GM21390 (cell line): ENCODE measurements at regions not wholly inside any gene's neighbourhood (a gene's known extent, or its start where the extent isn't known, plus 50 kb on each side); places are given as distances from the start of the nearest gene placed in this dataset.

Experiments
- ATAC-seq: cut with Tn5 transposase; IDR thresholded peaks from one replicate; pipeline ENCODE4 v1.9.1; 2021; ENCODE audit not compliant: unreplicated experiment

DNA sequence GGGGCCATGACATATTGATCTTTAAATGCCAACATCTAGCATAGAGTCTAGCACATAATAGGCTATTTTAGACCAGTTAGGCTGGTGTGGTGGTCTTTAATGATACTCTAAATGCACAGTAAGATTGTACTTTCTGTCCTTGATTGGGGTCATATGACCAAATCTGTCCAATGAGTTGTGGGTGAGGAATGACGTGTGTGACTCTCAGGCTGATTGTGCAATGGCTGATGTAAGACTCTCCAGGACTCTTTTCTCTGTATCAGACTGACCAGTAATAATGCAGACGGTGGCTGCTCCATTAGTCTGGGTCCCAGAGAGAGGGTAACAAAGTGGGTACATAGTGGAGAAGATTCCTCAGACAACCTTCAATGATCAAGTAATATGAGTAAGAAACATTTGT is 541.6 kb upstream of the CAMK1G start:
- ATAC-seq, result no peak

DNA sequence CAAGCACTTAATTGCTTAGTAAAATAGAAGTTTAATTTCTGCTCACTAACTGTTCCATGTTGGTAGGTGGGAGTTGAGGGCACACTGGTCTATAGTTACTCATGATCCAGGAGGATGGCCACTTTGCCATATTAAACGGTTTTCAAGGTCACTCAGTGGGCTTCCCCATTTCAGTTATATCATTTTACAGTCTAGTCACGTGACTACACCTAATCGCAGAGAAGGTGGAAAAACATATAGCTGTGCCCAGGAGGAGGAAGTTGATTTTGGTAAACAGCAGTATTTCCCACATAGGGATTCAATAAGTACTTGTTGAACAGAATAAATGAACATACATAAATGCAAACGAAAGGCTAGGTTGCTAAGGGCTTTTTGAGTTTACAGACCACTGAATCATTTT is 541.1 kb upstream of the CAMK1G start:
- ATAC-seq, result no peak

DNA sequence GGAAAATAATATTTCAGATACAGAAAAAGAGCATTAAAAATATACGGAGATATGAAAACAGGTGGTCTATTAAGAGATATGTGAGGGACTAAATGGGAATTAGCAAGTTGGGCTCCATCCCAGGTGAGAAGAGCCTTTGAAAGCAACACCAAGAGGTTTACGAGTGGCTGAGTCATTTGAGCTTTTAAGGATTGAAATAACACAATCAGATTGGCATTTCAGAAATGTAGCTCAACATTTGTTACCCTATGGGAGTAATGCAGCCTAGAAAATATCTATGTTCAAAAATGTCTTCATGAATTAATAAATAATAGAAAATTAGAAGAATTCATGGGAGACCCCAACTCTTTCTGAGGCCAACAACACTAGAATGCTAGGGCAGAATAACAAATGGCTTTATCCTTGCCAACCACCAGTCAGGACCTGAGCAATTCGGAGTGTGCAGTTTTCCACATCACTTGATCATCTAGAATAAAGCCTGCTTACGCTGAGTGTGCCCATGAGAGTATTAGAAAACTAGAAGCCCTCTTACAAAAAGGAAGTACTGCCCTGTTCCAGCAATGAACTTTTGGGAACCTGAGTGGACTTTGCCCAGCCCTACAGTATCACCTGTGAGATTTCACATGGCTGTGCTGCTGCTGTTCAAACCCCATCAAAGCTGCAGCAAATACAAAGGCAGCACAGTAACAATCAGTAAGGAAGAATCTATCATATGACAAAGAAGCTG is 538.0 kb upstream of the CAMK1G start:
- no peak for ATAC-seq

DNA sequence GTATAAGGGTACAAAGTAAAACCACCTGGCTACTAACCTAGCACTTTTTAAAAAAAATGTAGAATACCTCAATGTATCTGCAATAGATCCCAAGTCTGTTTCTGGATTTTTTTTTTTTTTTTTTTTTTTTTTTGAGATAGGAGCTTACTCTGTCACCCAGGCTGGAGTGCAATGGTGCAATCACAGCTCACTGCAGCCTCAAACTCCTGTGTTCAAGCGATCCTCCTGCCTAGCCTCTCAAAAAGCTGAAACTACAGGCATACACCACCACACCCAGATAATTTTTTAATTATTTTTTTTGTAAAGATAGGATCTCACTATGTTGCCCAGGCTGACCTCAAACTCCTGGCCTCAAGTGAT is 537.5 kb upstream of the CAMK1G start:
- no peak for ATAC-seq

DNA sequence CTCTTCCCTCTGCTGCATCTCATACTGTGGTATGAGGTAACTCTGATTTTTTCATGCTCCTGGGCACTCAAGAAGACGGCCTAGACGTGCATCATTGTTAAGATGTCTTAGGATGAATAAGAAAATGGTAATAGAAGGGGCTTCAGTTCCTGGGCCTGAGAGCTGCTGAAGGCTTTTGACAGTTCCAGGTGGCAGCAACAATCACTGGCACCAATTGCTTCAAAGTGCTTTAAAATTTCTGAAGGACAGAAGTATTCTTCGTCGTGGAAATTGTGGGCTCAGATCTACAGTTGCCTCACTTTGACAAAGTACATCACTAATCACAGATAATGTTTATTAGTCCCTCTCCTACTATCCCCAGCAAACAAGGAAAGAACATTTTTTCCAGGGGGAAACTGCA is 536.6 kb upstream of the CAMK1G start:
- no peak for ATAC-seq

DNA sequence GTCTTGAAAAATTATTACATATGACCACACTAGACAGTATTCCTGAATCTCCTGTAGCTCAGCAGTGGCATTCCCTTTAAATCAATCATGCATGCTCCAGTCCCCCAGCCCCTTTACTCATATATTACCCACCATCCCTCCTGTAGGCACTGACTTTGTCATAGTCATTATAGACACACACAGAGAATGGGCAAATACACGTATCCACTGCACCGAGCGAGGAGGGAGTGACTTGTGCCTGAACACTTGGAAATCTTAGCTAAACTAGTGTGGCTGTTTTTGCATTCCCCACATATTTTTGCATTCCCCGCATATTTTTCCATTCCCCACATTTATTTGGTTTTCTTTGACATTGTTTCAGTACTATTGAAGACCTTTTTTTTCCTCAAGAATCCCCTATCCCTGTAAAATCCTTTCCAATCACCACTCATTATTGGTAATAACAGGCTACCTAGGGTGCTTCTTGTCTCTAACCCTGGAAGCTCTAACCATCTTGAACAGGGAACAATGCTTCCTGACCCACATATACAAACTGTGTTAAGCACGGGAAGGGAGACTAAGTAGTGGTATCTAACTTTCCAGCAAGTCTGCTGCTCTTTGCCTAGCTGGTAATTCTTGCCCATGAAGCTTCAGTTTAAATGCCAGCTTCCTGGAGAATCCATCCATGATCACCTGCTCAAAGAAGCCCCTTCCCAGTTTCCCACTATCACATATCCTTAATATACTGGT is 534.4 kb upstream of the CAMK1G start:
- ATAC-seq, result no peak

DNA sequence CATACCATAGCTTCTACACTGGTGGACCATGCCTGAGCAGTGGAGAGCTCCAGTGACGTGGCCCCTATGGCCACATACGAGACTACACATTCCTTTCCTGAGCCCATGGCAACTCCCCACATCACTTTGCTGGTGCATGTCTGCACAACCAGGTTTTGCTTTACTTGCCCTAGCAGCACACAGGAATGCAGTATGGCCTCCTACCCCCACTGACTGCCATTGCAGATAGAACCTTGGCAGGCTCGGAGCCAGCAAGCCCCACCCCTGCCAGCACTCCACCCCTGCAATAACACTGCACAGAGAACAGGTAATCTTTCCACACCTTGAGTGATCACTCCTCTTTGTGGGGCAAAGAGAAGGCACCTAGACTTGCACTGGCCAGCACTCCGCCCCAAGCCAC is 531.9 kb upstream of the CAMK1G start:
- no peak for ATAC-seq

DNA sequence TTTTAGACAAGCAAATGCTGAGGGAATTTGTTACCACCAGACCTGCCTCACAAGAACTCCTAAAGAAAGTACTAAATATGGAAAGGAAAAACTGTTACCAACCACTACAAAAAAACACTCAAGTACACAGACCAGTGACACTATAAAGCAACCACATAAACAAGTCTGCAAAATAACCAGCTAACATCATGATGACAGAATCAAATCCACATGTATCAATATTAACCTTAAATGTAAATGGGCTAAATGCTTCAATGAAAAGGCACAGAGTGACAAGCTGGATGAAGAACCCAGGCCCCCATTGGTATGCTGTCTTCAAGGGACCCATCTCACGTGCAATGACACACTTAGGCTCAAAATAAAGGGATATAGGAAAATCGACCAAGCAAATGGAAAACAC is 529.9 kb upstream of the CAMK1G start:
- no peak for ATAC-seq

DNA sequence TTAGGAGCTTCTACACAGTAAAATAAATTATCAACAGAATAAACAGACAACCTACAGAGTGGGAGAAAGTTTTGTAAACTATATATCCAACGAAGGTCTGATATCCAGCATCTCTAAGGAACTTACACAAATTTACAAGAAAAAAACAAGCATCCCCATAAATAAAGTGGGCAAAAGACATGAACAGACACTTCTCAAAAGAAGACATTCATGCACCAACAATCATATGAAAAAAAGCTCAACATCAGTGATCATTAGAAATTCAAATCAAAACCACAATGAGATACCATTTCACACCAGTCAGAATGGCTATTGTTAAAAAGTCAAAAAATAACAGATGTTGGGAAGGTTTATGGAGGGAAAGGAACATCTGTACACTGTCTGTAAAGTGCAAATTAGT is 526.4 kb upstream of the CAMK1G start:
- no peak for ATAC-seq

DNA sequence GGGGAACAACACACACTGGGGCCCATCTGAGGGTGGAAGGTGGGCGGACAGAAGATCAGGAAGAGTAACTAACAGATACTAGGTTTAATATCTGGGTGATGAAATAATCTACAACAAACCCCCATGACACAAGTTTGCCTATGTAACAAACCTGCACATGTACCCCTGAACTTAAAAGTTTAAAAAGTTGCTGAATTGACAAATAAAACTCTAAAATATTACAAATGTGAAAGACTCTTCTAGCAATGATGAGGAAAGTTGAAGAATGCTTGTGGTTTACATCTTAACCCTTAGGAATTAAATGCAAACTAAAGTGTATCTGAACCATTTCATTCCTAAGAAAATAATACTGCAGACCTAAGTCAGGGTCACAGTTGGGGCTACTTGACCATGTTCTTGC is 525.6 kb upstream of the CAMK1G start:
- no peak for ATAC-seq

DNA sequence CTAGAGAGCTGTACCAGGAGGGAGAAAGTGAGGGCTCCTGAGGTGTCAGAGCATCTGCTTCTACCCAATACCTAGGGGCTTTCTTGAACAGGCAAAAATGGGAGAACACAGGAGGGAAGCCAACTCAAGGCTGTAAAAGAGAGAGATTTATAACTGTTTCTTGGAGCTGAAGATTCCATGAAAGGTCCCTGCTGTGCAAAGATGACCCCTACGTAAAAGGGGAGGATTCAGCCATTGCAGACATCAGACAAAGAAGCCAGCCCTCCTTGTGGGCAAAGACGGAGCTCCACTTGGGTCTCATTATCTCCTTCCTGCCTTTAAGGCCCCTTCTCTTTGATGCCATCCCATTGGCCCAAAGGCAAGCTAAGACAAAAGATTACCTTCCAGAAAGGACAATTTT is 524.1 kb upstream of the CAMK1G start:
- no peak for ATAC-seq

DNA sequence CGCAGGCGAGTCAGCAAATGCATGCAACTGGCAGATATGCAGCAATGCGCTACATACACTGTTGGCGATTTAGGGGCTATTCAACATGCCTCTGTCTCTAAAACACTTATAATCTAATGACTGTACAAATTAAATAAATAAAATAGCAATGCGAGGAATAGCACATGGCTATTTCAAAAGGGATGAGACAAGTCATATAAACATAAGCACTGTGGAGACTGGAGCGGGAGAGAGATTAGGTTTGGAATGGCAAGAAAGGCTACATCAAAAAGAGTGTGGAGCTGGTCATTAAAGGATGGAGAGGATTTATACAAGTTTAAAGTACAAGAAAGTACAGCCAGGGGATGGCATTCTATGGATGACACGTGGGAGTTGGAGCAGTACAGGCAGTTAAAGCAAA is 523.5 kb upstream of the CAMK1G start:
- no peak for ATAC-seq

DNA sequence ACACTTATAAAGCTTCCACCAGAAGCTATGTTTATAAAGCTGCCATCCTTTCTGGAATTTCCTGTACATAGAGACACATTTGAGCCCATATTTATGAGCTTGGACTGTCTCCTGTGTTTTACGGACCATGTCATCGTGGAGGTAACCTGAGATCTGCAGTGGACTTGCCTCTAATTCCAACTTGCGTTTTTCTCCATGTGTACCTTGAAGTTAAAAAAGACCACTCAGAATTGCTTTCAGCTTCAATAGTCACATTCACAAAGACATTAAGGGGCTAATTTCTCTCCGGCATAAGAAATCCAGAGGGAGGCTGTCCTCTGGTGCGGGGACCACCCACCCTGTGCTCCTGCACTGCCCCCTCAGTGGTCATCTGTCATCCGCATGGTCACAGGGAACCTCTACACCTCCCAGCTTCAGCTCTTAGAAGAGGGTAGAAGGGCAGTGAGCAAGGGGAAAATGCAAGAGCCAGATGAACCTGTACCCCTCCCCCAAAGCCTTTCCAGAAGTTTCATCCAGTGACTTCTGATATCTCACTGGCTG is 521.4 kb upstream of the CAMK1G start:
- ATAC-seq, result no peak

DNA sequence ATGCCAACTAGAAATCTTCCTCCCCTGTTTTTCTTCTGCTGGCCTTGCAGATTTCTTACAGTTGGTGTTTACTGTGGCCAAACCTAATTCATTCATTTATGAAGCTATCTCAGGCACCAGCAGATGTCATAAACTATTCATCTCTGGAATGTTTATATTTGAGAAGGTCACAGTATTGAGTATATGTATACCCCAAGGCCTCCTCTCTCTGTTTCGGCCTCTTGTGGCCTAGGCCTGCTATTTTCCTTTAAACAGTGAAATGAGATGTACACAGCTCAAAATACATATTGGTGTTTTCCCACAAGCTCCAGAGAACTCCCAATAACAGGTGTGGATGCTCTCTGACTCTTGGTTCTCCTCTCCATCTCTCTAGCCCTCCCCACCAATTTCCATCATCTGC is 520.7 kb upstream of the CAMK1G start:
- ATAC-seq, result peak; percentile 63

DNA sequence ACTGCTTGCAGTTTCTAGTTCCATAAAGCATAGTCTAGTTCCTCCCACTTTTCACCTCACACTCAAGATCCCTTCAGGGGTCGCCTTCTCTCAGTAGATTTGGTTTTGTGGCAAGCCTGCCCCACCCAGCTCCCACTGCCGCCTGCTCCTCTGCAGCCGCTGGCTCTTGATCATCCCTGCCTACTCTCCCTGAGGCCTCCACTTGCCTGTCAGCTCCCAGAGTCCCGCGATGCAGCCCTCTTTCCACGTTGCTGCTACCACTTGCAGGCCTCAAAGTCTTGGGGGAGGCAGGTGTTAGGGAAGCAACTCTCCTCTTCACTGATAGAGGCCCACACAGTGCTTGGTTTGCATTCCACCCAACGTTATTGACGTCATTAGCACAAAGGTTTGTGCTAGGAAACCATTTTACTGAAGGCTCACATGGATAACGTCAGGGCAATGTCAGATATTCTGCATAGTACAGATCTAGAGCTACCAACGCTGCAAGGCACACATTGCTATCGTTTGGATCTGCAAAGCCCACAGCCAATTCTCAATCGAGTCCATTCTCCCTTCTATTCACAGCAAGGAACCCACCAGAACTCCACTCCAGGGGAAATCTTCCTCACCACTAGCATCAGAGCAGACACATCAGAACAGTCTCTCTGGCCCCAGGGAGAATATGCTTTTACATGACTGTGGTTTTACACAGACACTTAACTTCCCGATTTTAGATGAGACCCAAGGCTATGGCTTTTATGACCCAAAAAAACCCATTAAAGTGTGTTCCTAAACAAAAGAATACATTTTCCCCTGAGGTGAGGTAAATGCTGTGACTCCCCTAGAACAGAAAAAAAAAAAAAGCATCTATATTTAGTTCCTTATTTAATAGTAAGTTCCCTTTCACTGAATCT is 519.5 kb upstream of the CAMK1G start:
- ATAC-seq, result no peak

DNA sequence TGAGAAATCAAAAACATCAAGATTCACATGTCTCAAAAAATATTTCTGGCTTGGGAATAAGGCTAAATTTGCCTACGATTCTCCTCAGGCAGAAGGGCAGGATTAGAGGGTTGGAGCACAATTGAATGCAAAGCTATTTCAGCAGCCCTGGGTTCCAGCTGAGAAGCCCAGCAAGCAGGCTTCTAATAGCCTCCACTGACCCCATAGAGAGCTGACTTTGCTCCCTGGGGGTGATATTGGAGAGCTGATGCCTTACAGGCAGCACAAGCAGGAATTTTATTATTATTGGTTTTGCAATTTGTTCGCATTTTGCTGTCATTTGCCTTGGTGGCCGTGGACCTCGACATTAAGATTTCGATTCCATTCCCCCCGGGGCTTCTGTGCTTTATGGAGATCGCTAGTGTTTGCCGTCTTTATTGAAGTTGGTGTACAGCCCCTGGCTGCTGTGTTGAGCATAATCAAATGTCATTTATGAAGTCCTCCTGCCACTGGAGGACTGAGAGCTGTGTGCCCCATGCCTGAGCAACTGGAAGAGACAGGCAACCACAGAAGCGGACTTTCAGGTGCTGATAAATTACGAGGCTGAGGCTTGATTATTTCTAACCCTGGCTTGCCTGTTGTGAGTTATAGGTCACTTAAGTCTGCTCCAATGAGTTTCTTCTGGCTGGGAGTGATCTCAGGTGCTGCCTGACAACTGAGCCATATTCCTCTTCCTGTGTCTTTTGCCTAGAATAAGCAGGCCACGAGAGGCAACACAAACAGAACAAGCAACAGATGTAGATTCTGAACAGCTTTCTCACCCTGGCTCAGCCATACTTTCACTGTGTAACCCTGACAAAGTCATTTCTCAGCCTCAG is 518.4 kb upstream of the CAMK1G start:
- ATAC-seq, result no peak

DNA sequence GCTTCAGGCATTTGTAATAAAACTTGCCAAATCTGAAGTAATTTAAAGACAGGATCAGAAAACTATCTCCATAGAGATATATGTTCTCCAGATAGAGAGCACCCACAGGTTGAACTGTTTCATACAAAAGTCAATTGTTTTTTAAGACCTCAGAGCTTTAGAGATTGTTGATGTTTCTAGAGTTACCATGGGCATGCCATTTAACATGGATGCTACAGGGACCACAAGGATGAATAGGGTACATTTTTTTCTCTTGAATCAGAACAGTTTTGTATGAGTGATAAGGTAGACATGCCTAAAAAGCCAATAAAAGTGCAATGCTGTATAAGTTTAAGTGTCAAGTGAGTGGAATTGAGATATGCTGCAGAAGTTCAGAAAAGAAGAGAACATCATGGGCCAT is 511.0 kb upstream of the CAMK1G start:
- ATAC-seq, result no peak

DNA sequence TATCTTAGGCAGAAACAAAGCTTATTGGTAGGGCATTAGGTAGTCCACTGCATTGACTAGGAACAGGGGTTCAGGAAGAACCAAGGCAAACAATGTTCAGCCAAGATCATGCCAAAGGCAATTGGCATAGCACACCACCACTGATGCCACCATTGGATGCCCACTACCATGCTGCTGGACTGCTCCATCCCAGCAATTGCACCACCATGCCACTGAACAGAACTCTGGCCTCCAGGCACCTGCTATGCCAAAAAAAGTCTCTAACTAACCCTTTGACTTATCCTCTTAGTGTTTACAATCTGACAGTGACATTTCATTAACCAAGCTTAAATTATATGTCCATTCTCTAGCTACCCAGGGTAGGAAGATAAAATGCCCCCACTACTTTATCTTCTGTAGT is 509.6 kb upstream of the CAMK1G start:
- ATAC-seq, result no peak

DNA sequence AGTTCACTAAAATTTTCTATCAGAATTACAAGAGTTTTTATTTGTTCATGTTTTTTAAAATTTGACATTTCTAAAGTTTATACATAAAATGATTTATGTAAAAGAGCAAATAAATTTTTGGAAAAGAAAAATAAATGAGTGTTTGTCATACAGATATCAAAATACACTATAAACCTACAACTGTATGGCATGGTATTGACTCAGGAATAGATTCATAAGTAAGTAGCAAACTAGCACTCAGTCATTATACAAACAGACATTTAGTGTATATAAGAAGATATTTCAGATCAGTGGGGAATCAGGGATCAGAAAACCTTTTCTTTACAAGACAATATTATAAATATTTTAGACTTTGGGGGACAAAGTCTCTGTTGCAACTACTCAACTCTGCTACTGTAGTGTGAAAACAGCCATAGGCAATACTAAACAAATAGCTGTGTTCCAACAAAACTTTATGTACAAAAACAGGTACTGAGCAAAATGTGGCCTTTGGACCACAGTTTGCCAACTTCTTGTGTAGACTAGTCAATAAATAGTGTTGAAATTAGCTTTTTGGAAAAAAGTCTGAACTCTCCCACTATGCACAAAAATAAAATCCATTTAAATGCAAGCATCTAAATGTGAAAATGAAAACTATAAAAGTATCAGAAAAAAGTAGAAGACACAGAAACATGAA is 508.8 kb upstream of the CAMK1G start:
- no peak for ATAC-seq

DNA sequence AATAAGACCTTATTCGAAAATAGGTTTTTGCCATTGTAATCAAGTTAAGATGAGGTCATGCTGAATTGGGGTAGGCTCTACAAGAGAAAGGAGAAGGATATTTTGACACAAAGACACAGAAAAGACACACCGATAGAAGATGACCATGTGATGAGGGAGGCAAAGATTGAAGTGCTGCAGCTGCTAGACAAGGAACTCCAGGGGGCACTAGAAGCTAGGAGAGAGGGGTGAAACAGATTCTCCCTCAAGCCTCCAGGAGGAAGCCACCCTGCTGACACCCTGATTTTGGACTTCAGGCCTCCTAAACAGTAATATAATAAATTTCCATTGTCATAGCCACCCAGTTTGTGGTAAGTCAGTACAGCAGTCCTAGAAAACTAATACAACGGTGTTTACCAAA is 506.8 kb upstream of the CAMK1G start:
- ATAC-seq, result peak; percentile 69
